ENCODE measurements at regions not wholly inside any gene's neighbourhood (a gene's known extent, or its start where the extent isn't known, plus 50 kb on each side); places are given as distances from the start of the nearest gene placed in this dataset.

GRCh38 chr5:105762728-105763127, 1908.0 kb downstream of the EFNA5 start:
- no peak for TF ChIP-seq CTCF (IDR thresholded peaks at IDR 0.05; ENCODE audit: poor library complexity)
- TF ChIP-seq EZH2 (IDR thresholded peaks at IDR 0.05; ENCODE audit: borderline replicate concordance): no peak
- TF ChIP-seq EZH2phosphoT487 (IDR thresholded peaks at IDR 0.05; ENCODE audit: low read depth, severe bottlenecking, unreplicated experiment): no peak
